Spleen (tissue), 11 donors: ENCODE measurements at regions not wholly inside any gene's neighbourhood (a gene's known extent, or its start where the extent isn't known, plus 50 kb on each side); places are given as distances from the start of the nearest gene placed in this dataset.

Experiments
- DNase-seq: peaks from one replicate; pipeline ENCODE4 v3.0.0-alpha.2; 2020
- H3K27ac ChIP-seq, 8 donors: fragments of 200-600 bp; sonication (generic) in 7 of 8; 1 replicate in 4 of 8; 2 replicates in 4 of 8; pipeline versions ENCODE4 v1.5.0 to v1.8.0; 2016 to 2021; ENCODE audit warnings: inconsistent platforms in 4 of 8, mild to moderate bottlenecking in 4 of 8, moderate library complexity in 1 of 8
- H3K27me3 ChIP-seq, 7 donors: fragments of 200-600 bp; sonication (generic) in 6 of 7; replicated peaks in 1 of 7; 1 replicate in 4 of 7; 2 replicates in 3 of 7; pipeline versions ENCODE4 v1.5.0 to v1.8.0; 2016 to 2021; ENCODE audit warnings: inconsistent platforms in 3 of 7, mild to moderate bottlenecking in 1 of 7
- H3K36me3 ChIP-seq, 6 donors: fragments of 200-600 bp; sonication (generic) in 5 of 6; 1 replicate in 4 of 6; 2 replicates in 2 of 6; pipeline versions ENCODE4 v1.5.0 to v1.8.0; 2016 to 2021; ENCODE audit warnings: inconsistent platforms in 2 of 6
- H3K4me1 ChIP-seq, 6 donors: fragments of 200-600 bp; sonication (generic) in 5 of 6; 1 replicate in 3 of 6; 2 replicates in 3 of 6; pipeline versions ENCODE4 v1.5.0 to v1.8.0; 2016 to 2021; ENCODE audit warnings: inconsistent platforms in 3 of 6
- H3K4me3 ChIP-seq, 8 donors: fragments of 200-600 bp; sonication (generic) in 7 of 8; 1 replicate in 4 of 8; 2 replicates in 4 of 8; pipeline versions ENCODE4 v1.5.0 to v1.8.0; 2016 to 2021; ENCODE audit warnings: inconsistent platforms in 4 of 8, mild to moderate bottlenecking in 4 of 8, moderate library complexity in 2 of 8
- H3K9me3 ChIP-seq, 8 donors: fragments of 200-600 bp; sonication (generic) in 7 of 8; 1 replicate in 4 of 8; 2 replicates in 4 of 8; pipeline versions ENCODE4 v1.5.0 to v1.8.0; 2016 to 2021; ENCODE audit warnings: inconsistent platforms in 4 of 8
- POLR2A ChIP-seq, 3 donors: fragments of 450-650 bp; IDR thresholded peaks; one replicate each; pipeline ENCODE4 v1.5.1; 2017; ENCODE audit warnings: antibody characterized with exemption in 3 of 3, mild to moderate bottlenecking in 1 of 3
- POLR2AphosphoS5 ChIP-seq, 3 donors: sonication (generic); formaldehyde crosslinking; IDR thresholded peaks; one replicate each; pipeline ENCODE4 v1.5.1; 2017; ENCODE audit warnings: antibody characterized with exemption in 3 of 3
- WGBS, 5 donors: extraction: QIAGEN DNeasy Blood & Tissue Kit in 3 of 5; methylation state at CpG; one replicate each; pipeline versions ENCODE4 v1.1.5 to v1.1.7; 2013 to 2018; 5-methylcytosine and 5-hydroxymethylcytosine counted together
- intact Hi-C: fragments of 100-400 bp; cut with DNase I; formaldehyde crosslinking; loops from one replicate; pipeline ENCODE4 v1.15.0; 2023; ENCODE audit warnings: low total_unique reads
- TF ChIP-seq, protein P1 (sequence below), 11 experiments: fragments of 200-600 bp in 7 of 11; fragments of 450-650 bp in 4 of 11; sonication (generic) in 4 of 11; IDR thresholded peaks in 8 of 11; conservative IDR thresholded peaks in 3 of 11; 1 replicate in 7 of 11; 2 replicates in 4 of 11; pipeline versions ENCODE4 v1.4.0 to v1.8.0; 2016 to 2021; ENCODE audit warnings: antibody characterized with exemption in 11 of 11, inconsistent platforms in 4 of 11, mild to moderate bottlenecking in 1 of 11
- donor health status: healthy with polysubstance abuse.
- donor health status: DM: no; HTN: no; CAD: no; lungs with moderate emphysema.
- donor health status: DM: no; HTN: no; CAD: no.
- donor health status: Bipolar disorder and iron deficiency.
- donor health status: healthy.
- donor health status: DM: no; HTN: no; CAD: no.
- donor health status: DM: yes; HTN: yes; CAD: no.

DNA sequence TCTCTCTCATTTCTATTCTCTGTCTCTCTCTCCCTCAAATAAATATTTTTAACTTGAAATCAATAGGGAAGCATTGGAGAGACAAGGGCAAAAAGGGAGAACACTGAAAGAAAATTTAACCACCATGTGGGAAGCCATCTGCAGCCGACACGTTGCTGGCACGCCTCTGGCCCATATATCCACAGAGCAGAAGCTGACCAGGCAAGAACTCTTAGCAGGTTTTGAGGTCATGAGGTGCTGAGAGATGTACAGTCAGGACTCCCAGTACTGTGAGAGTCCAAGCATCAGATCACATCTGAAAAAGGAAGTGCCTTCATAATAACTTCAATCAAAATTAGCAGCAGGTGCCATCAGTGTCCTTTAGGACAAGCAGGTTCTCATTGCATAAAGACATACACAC, 156.6 kb downstream of the AKAIN1 start:
- intact Hi-C loops, result no loop called here
- no peak for TF ChIP-seq POLR2AphosphoS5 (IDR thresholded peaks at IDR 0.05)
- no peak for TF ChIP-seq POLR2A (IDR thresholded peaks at IDR 0.05)
- TF ChIP-seq, protein P1, sequence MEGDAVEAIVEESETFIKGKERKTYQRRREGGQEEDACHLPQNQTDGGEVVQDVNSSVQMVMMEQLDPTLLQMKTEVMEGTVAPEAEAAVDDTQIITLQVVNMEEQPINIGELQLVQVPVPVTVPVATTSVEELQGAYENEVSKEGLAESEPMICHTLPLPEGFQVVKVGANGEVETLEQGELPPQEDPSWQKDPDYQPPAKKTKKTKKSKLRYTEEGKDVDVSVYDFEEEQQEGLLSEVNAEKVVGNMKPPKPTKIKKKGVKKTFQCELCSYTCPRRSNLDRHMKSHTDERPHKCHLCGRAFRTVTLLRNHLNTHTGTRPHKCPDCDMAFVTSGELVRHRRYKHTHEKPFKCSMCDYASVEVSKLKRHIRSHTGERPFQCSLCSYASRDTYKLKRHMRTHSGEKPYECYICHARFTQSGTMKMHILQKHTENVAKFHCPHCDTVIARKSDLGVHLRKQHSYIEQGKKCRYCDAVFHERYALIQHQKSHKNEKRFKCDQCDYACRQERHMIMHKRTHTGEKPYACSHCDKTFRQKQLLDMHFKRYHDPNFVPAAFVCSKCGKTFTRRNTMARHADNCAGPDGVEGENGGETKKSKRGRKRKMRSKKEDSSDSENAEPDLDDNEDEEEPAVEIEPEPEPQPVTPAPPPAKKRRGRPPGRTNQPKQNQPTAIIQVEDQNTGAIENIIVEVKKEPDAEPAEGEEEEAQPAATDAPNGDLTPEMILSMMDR (IDR thresholded peaks at IDR 0.05 in 8 of 11, conservative IDR thresholded peaks at IDR 0.05 in 3 of 11), result no peak
- H3K27me3 ChIP-seq, result no peaks in the 10 kb centered on the region
- WGBS, 5 donors, result 83 to 90% (median 89%) methylated on average over 3 of the region's 3 CpGs
- no peak overlapping the region for H3K4me3 ChIP-seq
- peaks cover 0 to 9% (median 5%) of the 10 kb centered on the region in 8 donors for H3K9me3 ChIP-seq
- DNase-seq, result no peak
- no peak overlapping the region for H3K27ac ChIP-seq
- H3K4me1 ChIP-seq, result no peaks in the 10 kb centered on the region
- no peaks in the 10 kb centered on the region for H3K36me3 ChIP-seq

DNA sequence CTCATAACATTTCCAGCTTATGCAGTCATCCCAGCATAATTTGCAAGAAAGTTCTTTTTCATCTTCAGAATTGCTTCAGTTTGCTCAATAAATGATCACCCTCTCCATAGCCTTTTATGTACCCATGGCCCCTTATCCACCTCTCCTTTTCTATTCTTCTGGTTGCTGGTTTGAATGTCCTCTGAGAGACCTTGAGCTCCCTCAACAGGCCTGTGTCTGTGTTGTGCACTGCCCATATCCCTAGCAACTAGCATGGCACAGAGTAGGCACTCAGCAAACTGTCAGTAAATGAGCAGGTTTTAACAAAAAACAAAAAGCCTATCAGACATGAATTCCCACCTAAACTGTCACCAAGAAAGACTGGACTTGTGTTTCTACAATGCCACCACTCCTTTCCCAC, 160.5 kb downstream of the AKAIN1 start:
- no peak for DNase-seq
- Histone ChIP-seq H3K27ac (no peak overlapping the region), H3K4me1 (no peaks in the 10 kb centered on the region), H3K9me3 (peaks cover 0 to 42% (median 25%) of the 10 kb centered on the region in 8 donors), H3K4me3 (no peak overlapping the region), H3K36me3 (no peaks in the 10 kb centered on the region), H3K27me3 (no peaks in the 10 kb centered on the region)
- TF ChIP-seq, protein P1 (IDR thresholded peaks at IDR 0.05 in 8 of 11, conservative IDR thresholded peaks at IDR 0.05 in 3 of 11), result no peak
- TF ChIP-seq POLR2A (IDR thresholded peaks at IDR 0.05) (no peak), POLR2AphosphoS5 (IDR thresholded peaks at IDR 0.05) (no peak)
- intact Hi-C loops, result no loop called here

DNA sequence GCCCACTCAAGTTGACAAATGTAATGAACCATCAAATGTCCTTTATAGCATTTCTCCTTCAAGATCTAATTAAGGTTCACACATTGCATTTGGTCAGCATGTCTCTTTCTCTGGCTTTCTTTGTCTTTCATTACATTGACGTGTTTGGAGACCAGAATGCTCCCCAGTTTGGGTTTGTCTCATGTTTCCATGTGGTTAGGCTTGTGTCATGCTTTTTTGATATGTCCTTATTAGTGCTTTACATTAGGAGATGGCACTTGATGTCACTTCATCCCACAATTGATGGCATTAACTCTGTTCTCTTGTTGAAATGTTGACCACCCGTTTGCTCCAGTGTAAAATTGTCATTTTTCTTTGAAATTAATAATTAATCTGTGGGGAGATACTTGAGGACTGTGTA, 165.8 kb downstream of the AKAIN1 start:
- 57 to 76% (median 73%) methylated on average over 2 of the region's 2 CpGs for WGBS, 5 donors
- intact Hi-C loops, result no loop called here
- Histone ChIP-seq H3K27ac (no peak overlapping the region), H3K27me3 (no peaks in the 10 kb centered on the region), H3K4me3 (no peak overlapping the region), H3K36me3 (no peaks in the 10 kb centered on the region), H3K4me1 (no peaks in the 10 kb centered on the region), H3K9me3 (peaks cover 0 to 45% (median 24%) of the 10 kb centered on the region in 8 donors)
- TF ChIP-seq POLR2AphosphoS5 (IDR thresholded peaks at IDR 0.05) (no peak), POLR2A (IDR thresholded peaks at IDR 0.05) (no peak)
- TF ChIP-seq, protein P1 (IDR thresholded peaks at IDR 0.05 in 8 of 11, conservative IDR thresholded peaks at IDR 0.05 in 3 of 11), result no peak
- no peak for DNase-seq

DNA sequence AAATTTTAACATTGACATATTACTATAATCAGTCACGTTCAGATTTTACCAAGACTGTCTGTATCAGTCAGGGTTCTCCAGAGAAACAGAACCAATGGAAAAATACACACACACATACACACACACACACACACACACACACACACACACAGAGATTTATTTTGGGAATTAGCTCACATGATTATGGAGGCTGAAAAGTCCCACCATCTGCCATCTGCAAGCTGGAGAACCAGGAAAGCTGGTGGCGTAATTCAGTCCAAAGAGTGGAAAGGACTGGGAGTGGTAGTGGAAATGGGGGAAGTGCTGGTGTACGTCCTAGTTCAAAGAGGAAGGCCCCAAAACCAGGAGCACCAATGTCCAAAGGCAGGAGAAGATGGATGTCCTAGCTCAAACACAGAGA, 166.4 kb downstream of the AKAIN1 start:
- 56 to 89% (median 86%) methylated on average over 2 to 3 of the region's 3 CpGs for WGBS, 5 donors
- Histone ChIP-seq H3K4me3 (no peak overlapping the region), H3K9me3 (peaks cover 0 to 41% (median 20%) of the 10 kb centered on the region in 8 donors), H3K36me3 (no peaks in the 10 kb centered on the region), H3K27me3 (no peaks in the 10 kb centered on the region), H3K4me1 (no peaks in the 10 kb centered on the region), H3K27ac (no peak overlapping the region)
- intact Hi-C loops, result no loop called here
- DNase-seq, result no peak
- TF ChIP-seq, protein P1 (IDR thresholded peaks at IDR 0.05 in 8 of 11, conservative IDR thresholded peaks at IDR 0.05 in 3 of 11), result no peak
- no peak for TF ChIP-seq POLR2AphosphoS5 (IDR thresholded peaks at IDR 0.05)
- no peak for TF ChIP-seq POLR2A (IDR thresholded peaks at IDR 0.05)
